Spleen (tissue), 11 donors: ENCODE measurements at regions not wholly inside any gene's neighbourhood (a gene's known extent, or its start where the extent isn't known, plus 50 kb on each side); places are given as distances from the start of the nearest gene placed in this dataset.

Experiments used
- DNase-seq: peaks from one replicate; pipeline ENCODE4 v3.0.0-alpha.2; 2020
- H3K27ac ChIP-seq, 8 donors: fragments of 200-600 bp; sonication (generic) in 7 of 8; 1 replicate in 4 of 8; 2 replicates in 4 of 8; pipeline versions ENCODE4 v1.5.0 to v1.8.0; 2016 to 2021; ENCODE audit warnings: inconsistent platforms in 4 of 8, mild to moderate bottlenecking in 4 of 8, moderate library complexity in 1 of 8
- H3K27me3 ChIP-seq, 7 donors: fragments of 200-600 bp; sonication (generic) in 6 of 7; replicated peaks in 1 of 7; 1 replicate in 4 of 7; 2 replicates in 3 of 7; pipeline versions ENCODE4 v1.5.0 to v1.8.0; 2016 to 2021; ENCODE audit warnings: inconsistent platforms in 3 of 7, mild to moderate bottlenecking in 1 of 7
- H3K36me3 ChIP-seq, 6 donors: fragments of 200-600 bp; sonication (generic) in 5 of 6; 1 replicate in 4 of 6; 2 replicates in 2 of 6; pipeline versions ENCODE4 v1.5.0 to v1.8.0; 2016 to 2021; ENCODE audit warnings: inconsistent platforms in 2 of 6
- H3K4me1 ChIP-seq, 6 donors: fragments of 200-600 bp; sonication (generic) in 5 of 6; 1 replicate in 3 of 6; 2 replicates in 3 of 6; pipeline versions ENCODE4 v1.5.0 to v1.8.0; 2016 to 2021; ENCODE audit warnings: inconsistent platforms in 3 of 6
- H3K4me3 ChIP-seq, 8 donors: fragments of 200-600 bp; sonication (generic) in 7 of 8; 1 replicate in 4 of 8; 2 replicates in 4 of 8; pipeline versions ENCODE4 v1.5.0 to v1.8.0; 2016 to 2021; ENCODE audit warnings: inconsistent platforms in 4 of 8, mild to moderate bottlenecking in 4 of 8, moderate library complexity in 2 of 8
- H3K9me3 ChIP-seq, 8 donors: fragments of 200-600 bp; sonication (generic) in 7 of 8; 1 replicate in 4 of 8; 2 replicates in 4 of 8; pipeline versions ENCODE4 v1.5.0 to v1.8.0; 2016 to 2021; ENCODE audit warnings: inconsistent platforms in 4 of 8
- POLR2A ChIP-seq, 3 donors: fragments of 450-650 bp; IDR thresholded peaks; one replicate each; pipeline ENCODE4 v1.5.1; 2017; ENCODE audit warnings: antibody characterized with exemption in 3 of 3, mild to moderate bottlenecking in 1 of 3
- POLR2AphosphoS5 ChIP-seq, 3 donors: sonication (generic); formaldehyde crosslinking; IDR thresholded peaks; one replicate each; pipeline ENCODE4 v1.5.1; 2017; ENCODE audit warnings: antibody characterized with exemption in 3 of 3
- WGBS, 5 donors: extraction: QIAGEN DNeasy Blood & Tissue Kit in 3 of 5; methylation state at CpG; one replicate each; pipeline versions ENCODE4 v1.1.5 to v1.1.7; 2013 to 2018; 5-methylcytosine and 5-hydroxymethylcytosine counted together
- intact Hi-C: fragments of 100-400 bp; cut with DNase I; formaldehyde crosslinking; loops from one replicate; pipeline ENCODE4 v1.15.0; 2023; ENCODE audit warnings: low total_unique reads
- TF ChIP-seq, protein P1 (sequence below), 11 experiments: fragments of 200-600 bp in 7 of 11; fragments of 450-650 bp in 4 of 11; sonication (generic) in 4 of 11; IDR thresholded peaks in 8 of 11; conservative IDR thresholded peaks in 3 of 11; 1 replicate in 7 of 11; 2 replicates in 4 of 11; pipeline versions ENCODE4 v1.4.0 to v1.8.0; 2016 to 2021; ENCODE audit warnings: antibody characterized with exemption in 11 of 11, inconsistent platforms in 4 of 11, mild to moderate bottlenecking in 1 of 11
- donor health status: healthy with polysubstance abuse.
- donor health status: DM: no; HTN: no; CAD: no; lungs with moderate emphysema.
- donor health status: DM: no; HTN: no; CAD: no.
- donor health status: Bipolar disorder and iron deficiency.
- donor health status: healthy.
- donor health status: DM: no; HTN: no; CAD: no.
- donor health status: DM: yes; HTN: yes; CAD: no.

DNA sequence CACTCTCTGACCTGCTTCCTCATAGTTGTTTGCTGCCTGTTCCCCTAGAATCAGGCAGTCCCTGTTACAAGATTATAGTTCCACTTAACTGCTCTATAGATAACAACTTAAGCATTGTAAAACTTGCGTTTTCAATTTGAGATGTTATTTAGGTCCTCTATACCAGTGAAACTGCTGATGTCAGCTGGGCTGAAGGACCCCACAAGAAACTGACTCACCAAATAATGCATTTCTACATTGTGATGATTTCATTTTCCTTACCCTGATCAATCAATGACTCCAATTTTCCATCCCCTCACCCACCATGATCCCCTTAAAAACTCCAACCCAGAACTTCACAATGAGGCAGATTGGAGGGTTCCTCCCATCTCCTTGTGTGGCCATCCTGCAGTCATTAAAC is 280.7 kb downstream of the SLITRK1 start:
- 54 to 83% (median 71%) methylated on average over 1 of the region's 1 CpG for WGBS, 5 donors
- no peaks in the 10 kb centered on the region for H3K27me3 ChIP-seq

DNA sequence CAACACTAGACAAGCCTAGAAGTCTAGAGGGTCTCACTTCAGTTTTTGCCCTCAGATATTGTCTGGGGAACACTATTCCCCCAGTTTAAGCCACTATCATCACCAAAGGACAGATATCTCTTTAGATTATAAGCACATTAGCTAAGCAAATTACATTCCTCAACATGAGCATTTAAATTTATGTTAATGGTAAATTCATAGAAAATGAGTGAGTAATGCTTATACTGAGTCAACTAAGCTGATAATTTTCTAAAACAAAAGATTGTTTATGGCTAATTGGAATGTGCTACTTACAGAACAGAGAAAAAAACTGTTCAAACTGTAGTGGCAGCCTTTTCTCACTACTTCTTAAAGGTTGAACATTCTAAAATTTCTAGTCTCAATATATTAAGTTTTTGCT is 290.2 kb downstream of the SLITRK1 start:
- Histone ChIP-seq H3K9me3 (peaks cover 0 to 7% (median 0%) of the 10 kb centered on the region in 8 donors), H3K4me1 (no peaks in the 10 kb centered on the region), H3K36me3 (no peaks in the 10 kb centered on the region), H3K27ac (no peak overlapping the region), H3K4me3 (no peak overlapping the region), H3K27me3 (no peaks in the 10 kb centered on the region)
- no peak for DNase-seq
- intact Hi-C loops: no loop called here
- TF ChIP-seq POLR2A (IDR thresholded peaks at IDR 0.05): no peak
- TF ChIP-seq POLR2AphosphoS5 (IDR thresholded peaks at IDR 0.05): no peak
- TF ChIP-seq, protein P1, sequence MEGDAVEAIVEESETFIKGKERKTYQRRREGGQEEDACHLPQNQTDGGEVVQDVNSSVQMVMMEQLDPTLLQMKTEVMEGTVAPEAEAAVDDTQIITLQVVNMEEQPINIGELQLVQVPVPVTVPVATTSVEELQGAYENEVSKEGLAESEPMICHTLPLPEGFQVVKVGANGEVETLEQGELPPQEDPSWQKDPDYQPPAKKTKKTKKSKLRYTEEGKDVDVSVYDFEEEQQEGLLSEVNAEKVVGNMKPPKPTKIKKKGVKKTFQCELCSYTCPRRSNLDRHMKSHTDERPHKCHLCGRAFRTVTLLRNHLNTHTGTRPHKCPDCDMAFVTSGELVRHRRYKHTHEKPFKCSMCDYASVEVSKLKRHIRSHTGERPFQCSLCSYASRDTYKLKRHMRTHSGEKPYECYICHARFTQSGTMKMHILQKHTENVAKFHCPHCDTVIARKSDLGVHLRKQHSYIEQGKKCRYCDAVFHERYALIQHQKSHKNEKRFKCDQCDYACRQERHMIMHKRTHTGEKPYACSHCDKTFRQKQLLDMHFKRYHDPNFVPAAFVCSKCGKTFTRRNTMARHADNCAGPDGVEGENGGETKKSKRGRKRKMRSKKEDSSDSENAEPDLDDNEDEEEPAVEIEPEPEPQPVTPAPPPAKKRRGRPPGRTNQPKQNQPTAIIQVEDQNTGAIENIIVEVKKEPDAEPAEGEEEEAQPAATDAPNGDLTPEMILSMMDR (IDR thresholded peaks at IDR 0.05 in 8 of 11, conservative IDR thresholded peaks at IDR 0.05 in 3 of 11): no peak

More for the DNA sequence above, 280.7 kb downstream of the SLITRK1 start:
- H3K4me3 ChIP-seq: no peak overlapping the region
- no peaks in the 10 kb centered on the region for H3K4me1 ChIP-seq
- peaks cover 0 to 7% (median 0%) of the 10 kb centered on the region in 8 donors for H3K9me3 ChIP-seq
- no peak for DNase-seq
- intact Hi-C loops: no loop called here
- H3K27ac ChIP-seq: no peak overlapping the region
- TF ChIP-seq POLR2A (IDR thresholded peaks at IDR 0.05) (no peak), POLR2AphosphoS5 (IDR thresholded peaks at IDR 0.05) (no peak)
- TF ChIP-seq, protein P1 (IDR thresholded peaks at IDR 0.05 in 8 of 11, conservative IDR thresholded peaks at IDR 0.05 in 3 of 11): no peak
- no peaks in the 10 kb centered on the region for H3K36me3 ChIP-seq

DNA sequence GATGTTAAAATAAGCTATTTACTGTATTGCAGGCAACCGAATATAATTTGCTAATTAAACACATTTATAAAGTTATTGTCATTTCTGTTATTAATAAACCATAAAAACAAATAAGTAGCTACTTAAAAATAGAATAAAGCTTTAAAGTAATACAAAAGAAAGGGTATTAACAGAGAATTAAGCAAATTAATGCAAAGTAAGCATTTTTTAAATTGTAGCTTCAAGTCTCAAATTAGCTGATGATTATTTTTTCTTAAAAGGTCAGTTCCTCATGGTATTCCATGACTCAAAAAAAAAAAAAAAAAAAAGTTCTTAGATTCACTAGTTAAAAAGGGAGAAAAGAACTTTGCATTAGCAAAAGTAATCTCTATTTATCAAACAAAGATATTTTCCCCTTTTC is 292.5 kb downstream of the SLITRK1 start:
- no peak for DNase-seq
- Histone ChIP-seq H3K4me1 (no peaks in the 10 kb centered on the region), H3K27me3 (no peaks in the 10 kb centered on the region), H3K4me3 (no peak overlapping the region), H3K27ac (no peak overlapping the region), H3K36me3 (no peaks in the 10 kb centered on the region), H3K9me3 (peaks cover 0 to 15% (median 0%) of the 10 kb centered on the region in 8 donors)
- intact Hi-C loops: no loop called here
- 82 to 88% (median 85%) methylated on average over 1 of the region's 1 CpG for WGBS, 5 donors
- TF ChIP-seq POLR2A (IDR thresholded peaks at IDR 0.05) (no peak), POLR2AphosphoS5 (IDR thresholded peaks at IDR 0.05) (no peak)
- TF ChIP-seq, protein P1 (IDR thresholded peaks at IDR 0.05 in 8 of 11, conservative IDR thresholded peaks at IDR 0.05 in 3 of 11): no peak

DNA sequence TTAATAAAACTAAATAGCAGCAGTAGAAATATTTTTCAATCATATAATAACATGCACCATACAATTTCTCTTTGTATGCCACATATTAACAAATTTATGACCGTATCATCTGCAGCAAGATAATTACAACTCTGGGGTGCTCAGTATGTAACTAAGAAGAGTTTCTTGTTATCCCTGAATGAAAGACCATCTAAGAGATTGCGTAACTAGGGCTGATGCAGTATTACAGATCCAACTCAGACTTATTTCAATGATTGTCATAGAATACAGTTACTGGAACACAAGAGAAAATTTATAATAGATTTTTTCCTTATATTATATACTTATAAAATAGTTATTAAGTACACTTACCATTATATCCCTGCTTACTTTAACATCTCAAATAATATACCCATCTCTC is 305.1 kb downstream of the SLITRK1 start:
- no peak overlapping the region for H3K27ac ChIP-seq
- H3K9me3 ChIP-seq: peaks cover 0 to 5% (median 0%) of the 10 kb centered on the region in 8 donors
- no peaks in the 10 kb centered on the region for H3K36me3 ChIP-seq
- intact Hi-C loops: no loop called here
- no peak overlapping the region for H3K4me3 ChIP-seq
- DNase-seq: no peak
- 84 to 93% (median 90%) methylated on average over 2 of the region's 2 CpGs for WGBS, 5 donors
- no peaks in the 10 kb centered on the region for H3K27me3 ChIP-seq
- TF ChIP-seq, protein P1 (IDR thresholded peaks at IDR 0.05 in 8 of 11, conservative IDR thresholded peaks at IDR 0.05 in 3 of 11): no peak
- TF ChIP-seq POLR2AphosphoS5 (IDR thresholded peaks at IDR 0.05) (no peak), POLR2A (IDR thresholded peaks at IDR 0.05) (no peak)
- no peaks in the 10 kb centered on the region for H3K4me1 ChIP-seq
